ENCODE measurements at regions not wholly inside any gene's neighbourhood (a gene's known extent, or its start where the extent isn't known, plus 50 kb on each side); places are given as distances from the start of the nearest gene placed in this dataset.

DNA sequence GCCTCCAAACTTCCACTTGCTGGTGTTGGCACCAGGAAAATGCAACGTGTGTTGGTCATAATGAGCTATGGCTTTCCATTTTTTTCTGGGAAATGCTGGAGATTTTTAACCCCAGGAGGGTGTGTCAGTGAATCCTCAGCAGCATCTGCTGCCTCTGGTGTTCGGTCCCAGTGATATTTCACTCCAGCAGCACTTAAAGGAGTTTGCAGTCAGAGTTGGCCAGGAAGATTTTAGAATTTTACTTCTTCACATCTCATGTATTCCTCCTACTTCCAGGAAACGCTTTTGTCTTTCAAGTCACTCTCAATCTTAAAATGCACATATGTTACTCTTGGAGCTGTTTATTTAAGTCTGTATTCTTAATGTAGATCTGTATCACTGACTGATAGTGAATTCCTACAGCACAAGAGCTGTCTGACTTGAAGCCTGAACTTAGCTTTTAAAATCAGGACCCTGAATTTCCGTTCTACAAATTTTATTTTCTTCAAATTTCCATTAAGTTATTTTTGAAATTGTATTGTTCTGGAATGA is 903.4 kb upstream of the SLC10A2 start:
- H3K79me2 ChIP-seq (ENCODE audit: insufficient read depth, low read depth, low read length), result no peaks in the 10 kb centered on the region
- no peak for DNase-seq (ENCODE audit: low spot score)
- no peak for TF ChIP-seq EZH2phosphoT487 (IDR thresholded peaks at IDR 0.05; ENCODE audit: borderline replicate concordance, low read depth, low read length)
- no peak for TF ChIP-seq CTCF (conservative IDR thresholded peaks at IDR 0.05; ENCODE audit: low read length)
- ChIA-PET CTCF (ENCODE audit: unreplicated experiment) (no interaction called here), POLR2A (interaction anchor here (0.6 to 0.7 kb wide), 3 partner anchors 62 to 507 kb away, joined by 3 read pairs; no protein-coding TSS in a partner anchor)
- no peaks in the 10 kb centered on the region for H3K4me1 ChIP-seq (ENCODE audit: insufficient read depth, low read length, poor library complexity, severe bottlenecking)
- BruUV-seq (replicated peaks), result no TSS peak
- no peaks in the 10 kb centered on the region for H3K36me3 ChIP-seq (ENCODE audit: insufficient read depth, low read length)
- no peak overlapping the region for H3K4me3 ChIP-seq (ENCODE audit: low read depth, low read length, poor library complexity, severe bottlenecking)
- H2AFZ ChIP-seq (ENCODE audit: low read length), result no peak overlapping the region
- no peaks in the 10 kb centered on the region for H3K9me3 ChIP-seq (ENCODE audit: low read length)
- H4K20me1 ChIP-seq (ENCODE audit: insufficient read depth, low read length), result no peaks in the 10 kb centered on the region
- intact Hi-C loops (cut with micrococcal nuclease; ENCODE audit: unreplicated experiment), result no loop called here
- H3K4me2 ChIP-seq (ENCODE audit: low read length), result no peak overlapping the region
- no peaks in the 10 kb centered on the region for H3K9me2 ChIP-seq (ENCODE audit: insufficient read depth, low read length)
- H3K27ac ChIP-seq (ENCODE audit: low read depth, low read length, poor library complexity, severe bottlenecking), result no peak overlapping the region

GRCh38 chr13:103965506-103966243 is 899.5 kb upstream of the SLC10A2 start:
- no peaks in the 10 kb centered on the region for H3K9me2 ChIP-seq (ENCODE audit: insufficient read depth, low read length)
- no peak overlapping the region for H2AFZ ChIP-seq (ENCODE audit: low read length)
- DNase-seq (ENCODE audit: low spot score), result no peak
- H3K9me3 ChIP-seq (ENCODE audit: low read length), result no peaks in the 10 kb centered on the region
- ChIA-PET POLR2A (no interaction called here), CTCF (ENCODE audit: unreplicated experiment) (no interaction called here)
- no peak for TF ChIP-seq EZH2phosphoT487 (IDR thresholded peaks at IDR 0.05; ENCODE audit: borderline replicate concordance, low read depth, low read length)
- TF ChIP-seq CTCF (conservative IDR thresholded peaks at IDR 0.05; ENCODE audit: low read length), result no peak
- intact Hi-C loops (cut with micrococcal nuclease; ENCODE audit: unreplicated experiment), result no loop called here
- no peak overlapping the region for H3K27ac ChIP-seq (ENCODE audit: low read depth, low read length, poor library complexity, severe bottlenecking)
- no TSS peak for BruUV-seq (replicated peaks)
- no peak overlapping the region for H3K4me3 ChIP-seq (ENCODE audit: low read depth, low read length, poor library complexity, severe bottlenecking)
- no peaks in the 10 kb centered on the region for H4K20me1 ChIP-seq (ENCODE audit: insufficient read depth, low read length)
- H3K4me1 ChIP-seq (ENCODE audit: insufficient read depth, low read length, poor library complexity, severe bottlenecking), result no peaks in the 10 kb centered on the region
- no peaks in the 10 kb centered on the region for H3K36me3 ChIP-seq (ENCODE audit: insufficient read depth, low read length)
- H3K4me2 ChIP-seq (ENCODE audit: low read length), result no peak overlapping the region
- H3K79me2 ChIP-seq (ENCODE audit: insufficient read depth, low read depth, low read length), result no peaks in the 10 kb centered on the region

DNA sequence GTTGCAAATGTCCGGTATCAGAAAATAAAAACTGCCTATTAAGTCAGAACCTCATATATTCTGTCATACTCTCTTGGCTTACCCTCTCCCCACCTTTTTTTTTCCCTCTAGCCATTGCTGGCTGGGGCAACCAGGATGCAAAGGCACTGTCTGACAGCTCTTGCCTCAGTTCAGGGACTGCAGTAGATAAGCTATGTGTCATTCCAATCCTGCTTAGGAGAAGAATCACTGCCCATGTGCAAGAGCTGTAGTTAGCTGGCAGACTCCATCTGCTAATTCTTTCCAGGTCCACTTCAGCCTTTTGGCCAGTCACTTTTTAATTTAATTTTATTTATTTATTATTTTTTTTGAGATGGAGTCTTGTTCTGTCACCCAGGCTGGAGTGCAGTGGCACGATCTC is 895.6 kb upstream of the SLC10A2 start:
- Histone ChIP-seq H3K27ac (ENCODE audit: low read depth, low read length, poor library complexity, severe bottlenecking) (no peak overlapping the region), H3K9me3 (ENCODE audit: low read length) (no peaks in the 10 kb centered on the region), H3K4me1 (ENCODE audit: insufficient read depth, low read length, poor library complexity, severe bottlenecking) (no peaks in the 10 kb centered on the region), H3K4me2 (ENCODE audit: low read length) (no peak overlapping the region), H3K79me2 (ENCODE audit: insufficient read depth, low read depth, low read length) (no peaks in the 10 kb centered on the region), H2AFZ (ENCODE audit: low read length) (no peak overlapping the region), H4K20me1 (ENCODE audit: insufficient read depth, low read length) (no peaks in the 10 kb centered on the region), H3K4me3 (ENCODE audit: low read depth, low read length, poor library complexity, severe bottlenecking) (no peak overlapping the region), H3K36me3 (ENCODE audit: insufficient read depth, low read length) (no peaks in the 10 kb centered on the region), H3K9me2 (ENCODE audit: insufficient read depth, low read length) (no peaks in the 10 kb centered on the region)
- ChIA-PET CTCF (ENCODE audit: unreplicated experiment) (no interaction called here), POLR2A (no interaction called here)
- BruUV-seq (replicated peaks), result no TSS peak
- DNase-seq (ENCODE audit: low spot score), result no peak
- intact Hi-C loops (cut with micrococcal nuclease; ENCODE audit: unreplicated experiment), result no loop called here
- TF ChIP-seq EZH2phosphoT487 (IDR thresholded peaks at IDR 0.05; ENCODE audit: borderline replicate concordance, low read depth, low read length) (no peak), CTCF (conservative IDR thresholded peaks at IDR 0.05; ENCODE audit: low read length) (no peak)

Measured in OCI-LY7 (cell line).